ENCODE measurements at regions not wholly inside any gene's neighbourhood (a gene's known extent, or its start where the extent isn't known, plus 50 kb on each side); places are given as distances from the start of the nearest gene placed in this dataset.

GRCh38 chr2:2484301-2484700, 153.2 kb upstream of the MYT1L start:
- no peak for TF ChIP-seq CTCF (conservative IDR thresholded peaks at IDR 0.05; ENCODE audit: low read length)
- TF ChIP-seq EZH2phosphoT487 (IDR thresholded peaks at IDR 0.05; ENCODE audit: borderline replicate concordance, low read depth, low read length), result no peak
